SK-N-SH treated with all-trans-retinoic acid at 6 μM for 48 hours (cell line): ENCODE measurements at regions not wholly inside any gene's neighbourhood (a gene's known extent, or its start where the extent isn't known, plus 50 kb on each side); places are given as distances from the start of the nearest gene placed in this dataset.
A peak's percentile ranks its signal among the peaks of the same experiment; 100 is the strongest.

Experiments used
- ARNTL ChIP-seq: fragments of 450-650 bp; formaldehyde crosslinking; IDR thresholded peaks from 2 replicates; pipeline ENCODE4 v1.5.0; 2020; ENCODE audit warnings: low read depth, mild to moderate bottlenecking, moderate library complexity, borderline replicate concordance
- BACH2 ChIP-seq: fragments of 250-450 bp; sonication (Bioruptor Pico); IDR thresholded peaks from 2 replicates; pipeline ENCODE4 v1.9.0; 2021; ENCODE audit warnings: mild to moderate bottlenecking, borderline replicate concordance
- CREB5 ChIP-seq: fragments of 250-450 bp; sonication (Bioruptor Pico); IDR thresholded peaks from 2 replicates; pipeline ENCODE4 v1.5.1; 2020; ENCODE audit warnings: low read depth, mild to moderate bottlenecking, moderate library complexity
- ESRRG ChIP-seq: fragments of 250-450 bp; sonication (Bioruptor Pico); IDR thresholded peaks from 2 replicates; pipeline ENCODE4 v1.6.1; 2021; ENCODE audit warnings: mild to moderate bottlenecking
- ISL1 ChIP-seq: fragments of 250-450 bp; sonication (Bioruptor Pico); IDR thresholded peaks from 2 replicates; pipeline ENCODE4 v2.1.2; 2022; ENCODE audit warnings: mild to moderate bottlenecking, moderate library complexity
- OSR1 ChIP-seq: fragments of 250-450 bp; sonication (Bioruptor Pico); IDR thresholded peaks from 2 replicates; pipeline ENCODE4 v1.8.0; 2022; ENCODE audit warnings: moderate library complexity, mild to moderate bottlenecking, inconsistent platforms
- PATZ1 ChIP-seq: fragments of 250-450 bp; sonication (Bioruptor Pico); IDR thresholded peaks from 2 replicates; pipeline ENCODE4 v1.8.0; 2020; ENCODE audit warnings: mild to moderate bottlenecking, moderate library complexity, borderline replicate concordance
- RARB ChIP-seq: fragments of 250-450 bp; sonication (Bioruptor Pico); IDR thresholded peaks from 2 replicates; pipeline ENCODE4 v1.8.0; 2021; ENCODE audit warnings: mild to moderate bottlenecking, moderate library complexity
- SNAI2 ChIP-seq: fragments of 250-450 bp; sonication (Bioruptor Pico); IDR thresholded peaks from 2 replicates; pipeline ENCODE4 v1.5.0; 2020; ENCODE audit warnings: mild to moderate bottlenecking, moderate library complexity
- TSHZ2 ChIP-seq: fragments of 250-450 bp; sonication (Bioruptor Pico); IDR thresholded peaks from 2 replicates; pipeline ENCODE4 v1.5.0; 2020; ENCODE audit warnings: mild to moderate bottlenecking, moderate library complexity
- ZFP3 ChIP-seq: fragments of 250-450 bp; sonication (Bioruptor Pico); IDR thresholded peaks from 2 replicates; pipeline ENCODE4 v1.5.0; 2020; ENCODE audit warnings: mild to moderate bottlenecking, moderate library complexity
- ZNF70 ChIP-seq: fragments of 450-650 bp; formaldehyde crosslinking; IDR thresholded peaks from 2 replicates; pipeline ENCODE4 v1.5.0; 2020; ENCODE audit warnings: mild to moderate bottlenecking, moderate library complexity

GRCh38 chr1:96362623-96363022 is 359.0 kb upstream of the PTBP2 start:
- TF ChIP-seq ARNTL (CRISPR knock-in tag) = no peak
- TF ChIP-seq RARB (CRISPR knock-in tag) = no peak
- TF ChIP-seq ZFP3 (CRISPR knock-in tag) = no peak
- TF ChIP-seq TSHZ2 = no peak
- TF ChIP-seq ESRRG = no peak
- no peak for TF ChIP-seq OSR1
- TF ChIP-seq CREB5 (CRISPR knock-in tag) = no peak
- no peak for TF ChIP-seq ZNF70 (CRISPR knock-in tag)
- TF ChIP-seq ISL1 = no peak
- no peak for TF ChIP-seq SNAI2
- no peak for TF ChIP-seq BACH2
- TF ChIP-seq PATZ1 (CRISPR knock-in tag) = peak; percentile 68; the same call in 1 of the 2 replicates
